Vagina (tissue), 2 donors: ENCODE measurements at regions not wholly inside any gene's neighbourhood (a gene's known extent, or its start where the extent isn't known, plus 50 kb on each side); places are given as distances from the start of the nearest gene placed in this dataset.

Source experiments
- CTCF ChIP-seq, 3 experiments: fragments of 450-650 bp in 2 of 3; fragments of 200-600 bp in 1 of 3; sonication (generic) in 1 of 3; IDR thresholded peaks; one replicate each; pipeline ENCODE4 v1.5.1; 2017 to 2019; ENCODE audit warnings: antibody characterized with exemption in 3 of 3, mild to moderate bottlenecking in 2 of 3, moderate library complexity in 2 of 3
- POLR2A ChIP-seq, 2 donors: fragments of 450-650 bp; IDR thresholded peaks; one replicate each; pipeline ENCODE4 v1.6.1; 2017; ENCODE audit warnings: antibody characterized with exemption in 2 of 2, mild to moderate bottlenecking in 2 of 2, moderate library complexity in 2 of 2

DNA sequence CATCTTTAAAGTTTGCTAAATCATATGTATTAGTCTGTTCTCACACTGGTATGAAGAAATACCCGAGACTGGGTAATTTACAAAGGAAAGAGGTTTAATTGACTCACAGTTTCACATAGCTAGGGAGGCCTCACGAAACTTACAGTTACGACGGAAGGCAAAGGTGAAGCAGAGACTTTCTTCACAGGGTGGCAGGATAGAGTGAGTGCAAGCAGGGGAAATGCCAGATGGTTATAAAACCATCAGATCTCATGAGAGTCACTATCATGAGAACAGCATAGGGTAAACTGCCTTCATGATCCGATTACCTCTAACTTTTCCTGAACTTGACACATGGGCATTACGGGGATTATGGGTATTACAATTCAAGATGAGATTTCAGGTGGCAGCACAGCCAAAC, 1075.2 kb upstream of the NRXN1 start:
- TF ChIP-seq CTCF (IDR thresholded peaks at IDR 0.05) = no peak
- no peak for TF ChIP-seq POLR2A (IDR thresholded peaks at IDR 0.05)
